HG03460 (cell line): ENCODE measurements at regions not wholly inside any gene's neighbourhood (a gene's known extent, or its start where the extent isn't known, plus 50 kb on each side); places are given as distances from the start of the nearest gene placed in this dataset.

ENCODE experiments used
- ATAC-seq: cut with Tn5 transposase; IDR thresholded peaks from one replicate; pipeline ENCODE4 v1.9.1; 2021; ENCODE audit not compliant: unreplicated experiment

DNA sequence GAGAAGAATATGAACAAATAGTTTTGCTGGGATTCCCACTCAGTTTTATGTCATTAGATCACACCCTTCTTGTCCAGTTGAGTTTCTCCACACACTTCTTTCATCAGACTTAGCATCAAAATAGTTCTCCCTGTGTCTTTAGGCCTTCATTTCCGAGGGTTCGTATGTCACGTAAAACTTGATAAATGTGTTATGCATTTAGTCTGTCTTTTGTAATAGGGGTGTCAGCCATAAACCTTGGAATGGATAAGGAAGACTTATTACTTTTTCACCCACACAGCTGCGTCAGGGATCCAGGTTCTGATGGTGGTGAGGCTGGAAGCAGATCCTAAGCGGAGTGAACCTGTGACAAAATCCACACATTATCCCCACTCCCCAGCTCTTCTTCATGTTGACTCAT, 246.8 kb downstream of the CD83 start:
- ATAC-seq, result no peak

- no peak for ATAC-seq
These were observed 247.8 kb downstream of the CD83 start for GRCh38 chr6:14365393-14365792.

- no peak for ATAC-seq
These were observed 248.7 kb downstream of the CD83 start for GRCh38 chr6:14366315-14366714.

GRCh38 chr6:14366872-14367271, 249.3 kb downstream of the CD83 start:
- no peak for ATAC-seq

GRCh38 chr6:14367296-14367695, 249.7 kb downstream of the CD83 start:
- no peak for ATAC-seq

- ATAC-seq, result no peak
These were observed 252.1 kb downstream of the CD83 start for GRCh38 chr6:14369717-14370116.

GRCh38 chr6:14371530-14371929, 254.0 kb downstream of the CD83 start:
- no peak for ATAC-seq

DNA sequence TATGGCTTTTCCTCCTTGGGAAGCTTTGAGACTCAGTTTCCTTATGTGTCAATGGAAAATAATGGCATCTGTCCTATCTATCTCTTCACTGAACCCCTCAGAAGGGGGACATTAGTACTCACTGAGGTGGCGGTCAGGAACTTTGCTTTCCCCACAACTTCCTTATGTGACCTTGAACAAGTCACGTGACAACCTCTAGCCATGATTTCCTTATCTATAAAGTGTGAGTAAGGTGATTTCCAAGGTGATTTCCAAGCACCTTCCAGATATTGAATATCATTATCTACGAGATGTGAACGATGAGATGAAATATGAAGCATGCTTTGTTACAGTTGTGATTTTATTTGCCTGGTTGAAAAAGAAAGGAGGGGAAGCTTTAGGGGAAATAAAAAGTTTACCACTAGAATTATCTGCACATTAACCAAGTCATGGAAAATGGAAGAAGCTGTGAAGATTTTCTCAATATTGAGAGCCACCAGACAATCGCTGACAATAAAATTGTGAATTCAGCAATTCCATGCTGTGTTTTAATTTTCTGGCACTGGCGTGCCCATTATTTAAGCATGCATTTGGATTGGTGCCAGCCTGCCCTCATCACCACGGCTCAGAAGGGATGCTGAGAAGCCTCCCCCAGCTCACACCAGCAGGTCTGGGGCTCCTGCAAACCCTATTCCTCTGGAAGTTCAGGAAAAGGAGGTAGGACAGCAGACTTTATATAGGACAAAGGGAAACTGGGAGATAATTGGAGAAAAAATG, 255.3 kb downstream of the CD83 start:
- ATAC-seq, result no peak

GRCh38 chr6:14373648-14374437, 256.3 kb downstream of the CD83 start:
- ATAC-seq, result no peak

- ATAC-seq, result no peak
These were observed 258.4 kb downstream of the CD83 start for GRCh38 chr6:14375930-14376329.

- ATAC-seq, result no peak
These were observed 262.0 kb downstream of the CD83 start for GRCh38 chr6:14379568-14379967.

DNA sequence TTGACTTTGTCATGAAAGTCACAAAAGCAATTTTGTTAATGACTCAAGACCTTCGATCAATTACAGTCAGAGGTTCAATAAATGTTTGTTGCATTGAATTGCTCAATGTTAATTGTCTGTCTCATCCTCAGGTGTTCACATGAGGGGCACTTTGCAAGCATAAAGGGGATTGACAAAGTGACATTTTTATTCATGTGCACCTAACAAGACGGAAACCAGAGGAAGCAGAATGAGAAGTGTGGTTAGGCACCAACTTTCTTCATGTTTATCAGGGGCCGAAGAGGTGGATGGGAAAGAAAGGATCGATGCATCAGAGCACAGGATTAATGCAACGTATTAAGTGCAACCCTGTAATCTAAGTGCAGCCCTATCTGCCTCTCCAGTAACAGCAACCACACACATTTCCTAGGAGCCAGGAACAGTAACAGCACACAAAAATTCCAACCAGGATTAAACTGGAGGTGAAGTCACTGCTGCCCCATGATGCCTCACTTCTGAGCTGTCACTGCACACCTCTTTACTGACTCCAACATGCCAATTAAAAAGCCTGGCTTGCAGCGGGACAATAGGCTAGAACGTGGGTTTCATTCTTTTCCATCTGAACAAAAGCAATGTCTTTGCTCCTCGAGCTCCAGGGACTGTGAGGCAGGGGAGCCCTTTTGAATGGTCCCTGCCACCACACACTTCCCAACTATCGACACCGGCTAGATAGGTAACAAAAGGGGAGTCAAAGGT, 262.7 kb downstream of the CD83 start:
- ATAC-seq, result no peak

- ATAC-seq, result no peak
These were observed 263.6 kb downstream of the CD83 start for GRCh38 chr6:14380901-14381828.

DNA sequence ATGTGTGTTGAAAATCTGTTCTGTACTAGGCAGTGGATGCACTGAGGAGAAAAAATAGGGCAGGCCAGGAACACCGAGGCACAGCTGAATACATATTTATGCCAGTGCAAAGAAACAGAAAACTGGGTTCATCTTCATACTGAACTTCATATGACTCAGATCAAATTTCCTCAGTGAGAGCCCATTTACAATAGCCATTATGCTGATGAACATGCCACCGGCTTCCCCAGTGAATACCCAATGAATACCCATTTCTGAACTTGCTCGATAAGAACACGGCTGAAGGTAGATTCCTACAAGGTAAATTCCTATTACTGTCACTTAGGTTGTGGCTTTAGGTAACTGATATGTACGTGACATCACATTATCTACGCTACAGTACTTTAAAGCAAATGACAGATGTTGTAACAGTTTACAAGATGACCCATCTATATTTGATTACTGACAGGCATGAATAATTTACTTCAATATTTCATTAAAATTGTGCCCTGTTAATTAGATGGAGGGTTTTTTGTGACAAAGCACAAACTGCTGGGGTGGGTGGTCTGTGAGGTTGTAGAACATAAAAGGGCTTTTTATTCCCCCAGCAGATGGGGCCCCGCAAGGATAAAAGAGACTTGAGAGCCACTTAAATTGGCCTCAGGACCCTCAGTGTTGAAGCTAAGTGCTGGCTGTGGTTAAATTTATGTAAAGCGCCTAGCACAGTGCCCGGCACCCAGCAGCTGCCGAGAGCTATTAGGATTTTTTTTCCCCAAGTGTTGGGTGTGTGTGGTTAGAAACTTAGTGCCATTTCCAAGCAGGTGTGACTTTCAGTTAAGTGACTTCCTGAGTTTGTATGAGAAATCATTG, 264.5 kb downstream of the CD83 start:
- peak; percentile 66 for ATAC-seq

GRCh38 chr6:14382678-14383236, 265.2 kb downstream of the CD83 start:
- no peak for ATAC-seq

DNA sequence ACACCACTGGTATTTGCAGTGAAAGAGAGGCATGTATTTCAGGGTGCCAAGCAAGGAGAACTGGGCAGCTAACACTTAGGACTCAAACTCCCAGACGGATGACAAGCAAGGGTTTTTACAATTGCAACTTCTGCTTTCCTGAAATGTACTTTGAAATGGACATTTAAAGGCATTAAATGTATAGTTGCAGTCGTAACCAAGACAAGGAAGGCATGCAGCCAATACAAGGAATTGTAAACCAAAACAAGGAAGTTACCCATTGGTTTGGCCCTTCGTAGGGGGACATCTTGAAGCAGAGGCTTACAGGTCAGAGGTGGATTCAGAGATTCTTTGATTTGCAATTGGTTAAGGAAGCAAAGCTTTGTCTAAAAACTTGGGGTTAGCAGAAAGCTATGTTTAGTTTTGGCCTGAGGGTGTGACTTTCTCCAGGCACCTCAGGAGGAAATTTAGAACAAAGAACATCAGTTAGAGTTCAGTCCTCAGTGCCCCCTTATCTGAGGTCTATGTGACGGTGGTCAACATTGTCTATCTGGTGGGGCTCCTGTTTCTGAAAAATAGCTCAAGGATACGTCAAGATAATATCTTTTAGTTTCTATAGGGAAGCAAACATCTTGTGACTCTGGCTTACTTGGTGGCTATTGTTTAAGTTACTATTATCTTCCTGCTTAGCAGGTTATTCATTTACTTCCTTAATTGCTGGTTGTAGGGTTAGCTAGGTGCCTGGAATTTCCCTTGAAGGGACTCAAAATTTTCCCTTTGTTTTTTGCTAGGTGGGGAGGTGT, 266.0 kb downstream of the CD83 start:
- no peak for ATAC-seq

DNA sequence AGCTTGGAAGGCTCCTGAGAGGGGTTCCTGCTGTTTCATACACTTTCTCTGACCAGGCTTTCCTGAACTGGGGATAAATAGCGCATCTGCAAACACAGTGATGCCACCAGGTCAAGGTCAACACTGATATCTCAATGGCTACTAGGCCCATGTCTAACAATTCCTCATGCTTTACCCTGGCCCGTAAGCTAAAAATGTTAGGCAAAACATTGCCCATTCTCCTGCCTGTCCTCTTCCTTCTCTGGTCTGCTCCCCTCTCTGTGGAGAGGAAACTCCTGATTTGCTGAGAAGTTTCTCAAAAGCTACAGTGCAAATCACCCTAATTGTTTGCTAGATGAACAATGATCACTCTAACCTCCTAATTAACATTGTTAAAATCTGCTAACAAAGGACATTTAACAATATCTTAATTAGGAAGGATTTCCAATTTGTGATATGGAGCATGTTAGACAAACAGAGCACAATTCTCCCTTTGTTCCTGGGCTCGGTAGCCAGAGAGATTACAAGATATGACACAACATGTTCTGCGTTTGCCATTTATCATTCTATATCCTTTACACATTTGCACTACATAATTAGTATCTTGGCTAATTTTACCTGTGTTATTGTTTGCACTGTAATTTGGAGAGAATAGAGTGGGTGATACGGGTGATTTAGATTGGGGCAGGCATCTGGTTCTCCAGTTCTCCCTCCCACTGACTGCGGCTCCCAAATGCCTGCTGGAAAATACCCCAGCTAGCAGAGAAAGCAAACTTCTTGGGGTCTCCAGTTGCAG, 266.8 kb downstream of the CD83 start:
- ATAC-seq, result no peak

DNA sequence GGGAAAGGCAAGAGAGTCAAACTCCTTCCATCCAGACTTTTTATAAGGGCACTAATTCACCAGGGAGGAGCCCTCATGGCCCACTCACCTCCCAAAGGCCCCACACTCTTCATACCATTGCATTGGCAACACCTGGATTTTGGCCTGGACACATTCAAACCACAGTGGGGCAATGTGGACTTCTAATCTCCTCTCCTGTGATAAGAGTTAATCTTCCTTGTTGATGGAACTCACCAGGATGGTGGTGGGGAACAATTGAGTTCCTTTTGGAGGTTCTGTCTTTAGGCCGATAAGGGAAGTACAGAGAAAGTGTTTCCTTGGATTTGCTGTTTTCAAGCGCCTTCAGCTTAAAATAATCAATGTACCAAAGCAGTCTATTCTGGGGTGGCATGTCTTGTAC, 268.7 kb downstream of the CD83 start:
- no peak for ATAC-seq
